Keratinocyte (primary cell): ENCODE measurements at regions not wholly inside any gene's neighbourhood (a gene's known extent, or its start where the extent isn't known, plus 50 kb on each side); places are given as distances from the start of the nearest gene placed in this dataset.

Experiments
- DNase-seq: peaks from one replicate; pipeline ENCODE4 v3.0.0-alpha.2; 2011; ENCODE audit warnings: low read depth, missing footprints, low spot score
- FAIRE-seq: peaks from 2 replicates; lab custom pipeline; 2011; peaks lifted over from hg19 to GRCh38; lab: Jason Lieb, UNC
- H2AFZ ChIP-seq: 2 replicates; pipeline ENCODE4 v1.6.0; 2012; ENCODE audit warnings: low read length, control low read depth, inconsistent platforms; ENCODE audit not compliant: control insufficient read depth
- H3K27ac ChIP-seq: 2 replicates; pipeline ENCODE4 v1.5.1; 2011; ENCODE audit warnings: low read length; ENCODE audit not compliant: control insufficient read depth, insufficient read depth
- H3K27me3 ChIP-seq: 3 replicates; pipeline ENCODE4 v1.6.0; 2011; ENCODE audit warnings: low read length; ENCODE audit not compliant: control insufficient read depth, insufficient read depth; ENCODE audit errors: extremely low read depth
- H3K36me3 ChIP-seq, 2 experiments: 2 replicates in 1 of 2; 3 replicates in 1 of 2; pipeline ENCODE4 v1.5.1; 2011; ENCODE audit warnings: low read length in 2 of 2, mild to moderate bottlenecking in 1 of 2; ENCODE audit not compliant: control insufficient read depth in 2 of 2, insufficient read depth in 2 of 2; ENCODE audit errors: extremely low read depth in 1 of 2
- H3K4me1 ChIP-seq: 3 replicates; pipeline ENCODE4 v1.5.1; 2011; ENCODE audit warnings: low read length; ENCODE audit not compliant: control insufficient read depth, insufficient read depth; ENCODE audit errors: extremely low read depth
- H3K4me2 ChIP-seq: 3 replicates; pipeline ENCODE4 v1.6.0; 2011; ENCODE audit warnings: low read depth, low read length; ENCODE audit not compliant: control insufficient read depth, insufficient read depth; ENCODE audit errors: extremely low read depth
- H3K4me3 ChIP-seq, 3 experiments: fragments of 200-600 bp in 1 of 3; sonication (generic) in 1 of 3; 2 replicates in 2 of 3; 3 replicates in 1 of 3; pipeline ENCODE4 v1.5.1; 2011 to 2016; ENCODE audit warnings: low read length in 3 of 3, mild to moderate bottlenecking in 3 of 3, control low read depth in 2 of 3, inconsistent platforms in 1 of 3, low read depth in 1 of 3, mixed read lengths in 1 of 3, mixed run types in 1 of 3, moderate library complexity in 1 of 3; ENCODE audit not compliant: control insufficient read depth in 2 of 3, insufficient read depth in 2 of 3; ENCODE audit errors: extremely low read depth in 1 of 3
- H3K79me2 ChIP-seq: 2 replicates; pipeline ENCODE4 v1.6.0; 2012; ENCODE audit warnings: low read length; ENCODE audit not compliant: control insufficient read depth, insufficient read depth
- H3K9ac ChIP-seq: 3 replicates; pipeline ENCODE4 v1.6.0; 2011; ENCODE audit warnings: low read length; ENCODE audit not compliant: control insufficient read depth, insufficient read depth; ENCODE audit errors: extremely low read depth
- H3K9me1 ChIP-seq: 3 replicates; pipeline ENCODE4 v1.6.0; 2011; ENCODE audit warnings: low read length; ENCODE audit not compliant: control insufficient read depth, insufficient read depth; ENCODE audit errors: extremely low read depth
- H3K9me3 ChIP-seq: 2 replicates; pipeline ENCODE4 v1.5.1; 2012; ENCODE audit warnings: low read depth, low read length; ENCODE audit not compliant: control insufficient read depth
- H4K20me1 ChIP-seq: 3 replicates; pipeline ENCODE4 v1.6.0; 2011; ENCODE audit warnings: low read length; ENCODE audit not compliant: control insufficient read depth, insufficient read depth; ENCODE audit errors: extremely low read depth
- CTCF ChIP-seq, 3 experiments: IDR thresholded peaks in 1 of 3; conservative IDR thresholded peaks in 1 of 3; optimal IDR thresholded peaks in 1 of 3; 2 replicates in 2 of 3; 3 replicates in 1 of 3; pipeline versions ENCODE3 to v1.5.1; 2011; ENCODE audit warnings: low read length in 3 of 3, mild to moderate bottlenecking in 3 of 3, moderate library complexity in 2 of 3, control low read depth in 1 of 3, inconsistent platforms in 1 of 3; ENCODE audit not compliant: insufficient read depth in 2 of 3; ENCODE audit errors: extremely low read depth in 1 of 3
- EZH2 ChIP-seq: IDR thresholded peaks from one replicate; pipeline ENCODE4 v1.6.1; 2012; ENCODE audit warnings: inconsistent platforms, mild to moderate bottlenecking, low read length, moderate library complexity
- dilution Hi-C: fragments of 300-500 bp; cut with MboI; formaldehyde crosslinking; loops from one replicate; pipeline ENCODE4 v1.7.0; 2020; ENCODE audit warnings: low sequenced_read_pairs; ENCODE audit not compliant: extremely low pct_ligation_motif_present

- H3K27me3 ChIP-seq: no peaks in the 10 kb centered on the region
- no peaks in the 10 kb centered on the region for H3K9me3 ChIP-seq
- H3K4me1 ChIP-seq: no peaks in the 10 kb centered on the region
- no peaks in the 10 kb centered on the region for H4K20me1 ChIP-seq
- no peaks in the 10 kb centered on the region for H3K79me2 ChIP-seq
- no peak for FAIRE-seq
- no peak for DNase-seq
- no peak overlapping the region for H3K9ac ChIP-seq
- H3K4me3 ChIP-seq: no peak overlapping the region
- H3K4me2 ChIP-seq: no peak overlapping the region
- dilution Hi-C loops: no loop called here
- H2AFZ ChIP-seq: no peak overlapping the region
- H3K27ac ChIP-seq: no peak overlapping the region
- no peaks in the 10 kb centered on the region for H3K9me1 ChIP-seq
- TF ChIP-seq CTCF (optimal IDR thresholded peaks at IDR 0.05 in 1 of 3, IDR thresholded peaks at IDR 0.05 in 1 of 3, conservative IDR thresholded peaks at IDR 0.05 in 1 of 3; ENCODE audit: extremely low read depth in 1 of 3, insufficient read depth in 2 of 3, low read length in 3 of 3): no peak
- no peak for TF ChIP-seq EZH2
- no peaks in the 10 kb centered on the region for H3K36me3 ChIP-seq
Observed at GRCh38 chr4:20106921-20107320, 144.8 kb upstream of the SLIT2 start.

- H3K79me2 ChIP-seq: no peaks in the 10 kb centered on the region
- no peak overlapping the region for H2AFZ ChIP-seq
- FAIRE-seq: no peak
- H3K27ac ChIP-seq: no peak overlapping the region
- DNase-seq: no peak
- H3K27me3 ChIP-seq: no peaks in the 10 kb centered on the region
- no peak overlapping the region for H3K4me2 ChIP-seq
- H3K9me3 ChIP-seq: no peaks in the 10 kb centered on the region
- H3K9ac ChIP-seq: no peak overlapping the region
- H4K20me1 ChIP-seq: no peaks in the 10 kb centered on the region
- H3K9me1 ChIP-seq: no peaks in the 10 kb centered on the region
- no peaks in the 10 kb centered on the region for H3K4me1 ChIP-seq
- H3K36me3 ChIP-seq: no peaks in the 10 kb centered on the region
- TF ChIP-seq CTCF (optimal IDR thresholded peaks at IDR 0.05 in 1 of 3, IDR thresholded peaks at IDR 0.05 in 1 of 3, conservative IDR thresholded peaks at IDR 0.05 in 1 of 3; ENCODE audit: extremely low read depth in 1 of 3, insufficient read depth in 2 of 3, low read length in 3 of 3) (no peak), EZH2 (no peak)
- H3K4me3 ChIP-seq: no peak overlapping the region
- dilution Hi-C loops: no loop called here
Observed at GRCh38 chr4:20101831-20102230, 149.9 kb upstream of the SLIT2 start.
